Activated B cell treated with CpG ODN at 0.5 μM for 24 hours (primary cell): ENCODE measurements at regions not wholly inside any gene's neighbourhood (a gene's known extent, or its start where the extent isn't known, plus 50 kb on each side); places are given as distances from the start of the nearest gene placed in this dataset.

ENCODE experiments used
- ATAC-seq: fragments of 200-7000 bp; cut with Tn5 transposase; one replicate; pipeline ENCODE4 v1.10.0; 2021; ENCODE audit warnings: low read depth, mild to moderate bottlenecking, moderate library complexity
- CTCF ChIA-PET: fragments of 350-600 bp; sonication (Branson Sonifier 250); formaldehyde crosslinking; loops from one replicate; lab custom pipeline; 2021; ENCODE audit warnings: antibody characterized with exemption; lab: Charles Lee
- POLR2A ChIA-PET: fragments of 350-600 bp; sonication (Branson Sonifier 250); formaldehyde crosslinking; loops from one replicate; lab custom pipeline; 2021; ENCODE audit warnings: antibody characterized with exemption; lab: Charles Lee
- DNase-seq: peaks from one replicate; pipeline ENCODE4 v3.0.0; 2022
- H3K27ac Mint-ChIP-seq: one replicate; pipeline ENCODE4 v1.8.0; 2020; ENCODE audit warnings: mixed read lengths
- H3K27me3 Mint-ChIP-seq: one replicate; pipeline ENCODE4 v1.8.0; 2021; ENCODE audit warnings: mixed read lengths
- H3K36me3 Mint-ChIP-seq: one replicate; pipeline ENCODE4 v1.8.0; 2021; ENCODE audit warnings: low read depth, mixed read lengths
- H3K4me1 Mint-ChIP-seq: one replicate; pipeline ENCODE4 v1.8.0; 2021; ENCODE audit warnings: mixed read lengths
- H3K4me3 Mint-ChIP-seq: one replicate; pipeline ENCODE4 v1.8.0; 2020; ENCODE audit warnings: mild to moderate bottlenecking, mixed read lengths
- H3K9me3 Mint-ChIP-seq: one replicate; pipeline ENCODE4 v1.8.0; 2020; ENCODE audit warnings: mixed read lengths
- CTCF ChIP-seq: fragments of 200-600 bp; IDR thresholded peaks from one replicate; pipeline ENCODE4 v1.8.0; 2022; ENCODE audit warnings: antibody characterized with exemption, mild to moderate bottlenecking
- intact Hi-C: fragments of 100-400 bp; cut with micrococcal nuclease; formaldehyde crosslinking; loops from one replicate; pipeline ENCODE4 v1.15.1; 2024

- no peaks in the 10 kb centered on the region for H3K36me3 Mint-ChIP-seq
- DNase-seq (no peak), ATAC-seq (no peak)
- no peaks in the 10 kb centered on the region for H3K4me1 Mint-ChIP-seq
- ChIA-PET POLR2A (no interaction called here), CTCF (no interaction called here)
- no peak overlapping the region for H3K27ac Mint-ChIP-seq
- no peaks in the 10 kb centered on the region for H3K27me3 Mint-ChIP-seq
- TF ChIP-seq CTCF: no peak
- no peaks in the 10 kb centered on the region for H3K9me3 Mint-ChIP-seq
- no peak overlapping the region for H3K4me3 Mint-ChIP-seq
- intact Hi-C loops: no loop called here
Observed at GRCh38 chr7:115135146-115135545, 213.3 kb downstream of the MDFIC start.

- ATAC-seq: no peak
- TF ChIP-seq CTCF: no peak
- no peak overlapping the region for H3K27ac Mint-ChIP-seq
- no peaks in the 10 kb centered on the region for H3K36me3 Mint-ChIP-seq
- ChIA-PET POLR2A (no interaction called here), CTCF (no interaction called here)
- H3K4me1 Mint-ChIP-seq: no peaks in the 10 kb centered on the region
- H3K4me3 Mint-ChIP-seq: no peak overlapping the region
- H3K9me3 Mint-ChIP-seq: no peaks in the 10 kb centered on the region
- H3K27me3 Mint-ChIP-seq: no peaks in the 10 kb centered on the region
- no peak for DNase-seq
- intact Hi-C loops: no loop called here
Observed at GRCh38 chr7:115133248-115133647, 211.4 kb downstream of the MDFIC start.

GRCh38 chr7:115132096-115132495, 210.2 kb downstream of the MDFIC start:
- ATAC-seq (no peak), DNase-seq (no peak)
- no peak overlapping the region for H3K27ac Mint-ChIP-seq
- intact Hi-C loops: no loop called here
- ChIA-PET CTCF (no interaction called here), POLR2A (no interaction called here)
- H3K9me3 Mint-ChIP-seq: no peaks in the 10 kb centered on the region
- no peak overlapping the region for H3K4me3 Mint-ChIP-seq
- TF ChIP-seq CTCF: no peak
- no peaks in the 10 kb centered on the region for H3K36me3 Mint-ChIP-seq
- no peaks in the 10 kb centered on the region for H3K27me3 Mint-ChIP-seq
- no peaks in the 10 kb centered on the region for H3K4me1 Mint-ChIP-seq

GRCh38 chr7:115128154-115128553, 206.3 kb downstream of the MDFIC start:
- H3K36me3 Mint-ChIP-seq: no peaks in the 10 kb centered on the region
- DNase-seq (no peak), ATAC-seq (no peak)
- ChIA-PET POLR2A (no interaction called here), CTCF (interaction anchor here (1.0 kb wide), 1 partner anchor 262 kb away, joined by 3 read pairs; no protein-coding TSS in a partner anchor)
- no peaks in the 10 kb centered on the region for H3K9me3 Mint-ChIP-seq
- intact Hi-C loops: no loop called here
- no peaks in the 10 kb centered on the region for H3K27me3 Mint-ChIP-seq
- H3K27ac Mint-ChIP-seq: no peak overlapping the region
- H3K4me1 Mint-ChIP-seq: no peaks in the 10 kb centered on the region
- TF ChIP-seq CTCF: no peak
- no peak overlapping the region for H3K4me3 Mint-ChIP-seq

- Mint-ChIP-seq H3K27ac (no peak overlapping the region), H3K9me3 (no peaks in the 10 kb centered on the region), H3K36me3 (no peaks in the 10 kb centered on the region), H3K4me3 (no peak overlapping the region), H3K4me1 (no peaks in the 10 kb centered on the region), H3K27me3 (no peaks in the 10 kb centered on the region)
- ChIA-PET POLR2A (no interaction called here), CTCF (no interaction called here)
- intact Hi-C loops: no loop called here
- DNase-seq: no peak
- no peak for ATAC-seq
- TF ChIP-seq CTCF: no peak
Observed at GRCh38 chr7:115127399-115128021, 205.6 kb downstream of the MDFIC start.
